GM12874 (cell line): ENCODE measurements at regions not wholly inside any gene's neighbourhood (a gene's known extent, or its start where the extent isn't known, plus 50 kb on each side); places are given as distances from the start of the nearest gene placed in this dataset.

Experiments
- TF ChIP-seq, protein P1 (sequence below): IDR thresholded peaks from 2 replicates; pipeline ENCODE4 v1.5.1; 2011; ENCODE audit warnings: low read depth, mild to moderate bottlenecking, control low read depth, low read length, moderate library complexity; ENCODE audit not compliant: insufficient read depth

DNA sequence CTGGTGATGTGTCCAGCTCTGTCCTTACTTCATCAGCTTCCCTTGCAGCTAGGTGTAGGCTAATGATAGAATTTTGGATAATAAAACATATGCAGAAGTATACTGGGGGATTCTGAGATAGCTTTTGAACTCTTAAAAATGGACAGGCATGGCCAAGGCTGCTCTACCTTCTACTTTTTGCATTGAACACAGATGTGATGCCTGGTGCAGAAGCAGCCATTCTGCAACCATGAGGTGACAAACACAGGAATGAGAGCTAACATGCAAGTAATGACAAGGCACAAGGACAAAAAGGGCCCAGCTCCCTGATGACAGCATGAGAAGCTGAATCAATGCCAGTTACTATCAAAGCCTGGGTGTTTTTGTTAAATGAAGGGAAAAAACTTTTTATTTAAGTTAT is 686.5 kb upstream of the AUTS2 start:
- TF ChIP-seq, protein P1, sequence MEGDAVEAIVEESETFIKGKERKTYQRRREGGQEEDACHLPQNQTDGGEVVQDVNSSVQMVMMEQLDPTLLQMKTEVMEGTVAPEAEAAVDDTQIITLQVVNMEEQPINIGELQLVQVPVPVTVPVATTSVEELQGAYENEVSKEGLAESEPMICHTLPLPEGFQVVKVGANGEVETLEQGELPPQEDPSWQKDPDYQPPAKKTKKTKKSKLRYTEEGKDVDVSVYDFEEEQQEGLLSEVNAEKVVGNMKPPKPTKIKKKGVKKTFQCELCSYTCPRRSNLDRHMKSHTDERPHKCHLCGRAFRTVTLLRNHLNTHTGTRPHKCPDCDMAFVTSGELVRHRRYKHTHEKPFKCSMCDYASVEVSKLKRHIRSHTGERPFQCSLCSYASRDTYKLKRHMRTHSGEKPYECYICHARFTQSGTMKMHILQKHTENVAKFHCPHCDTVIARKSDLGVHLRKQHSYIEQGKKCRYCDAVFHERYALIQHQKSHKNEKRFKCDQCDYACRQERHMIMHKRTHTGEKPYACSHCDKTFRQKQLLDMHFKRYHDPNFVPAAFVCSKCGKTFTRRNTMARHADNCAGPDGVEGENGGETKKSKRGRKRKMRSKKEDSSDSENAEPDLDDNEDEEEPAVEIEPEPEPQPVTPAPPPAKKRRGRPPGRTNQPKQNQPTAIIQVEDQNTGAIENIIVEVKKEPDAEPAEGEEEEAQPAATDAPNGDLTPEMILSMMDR, result no peak

DNA sequence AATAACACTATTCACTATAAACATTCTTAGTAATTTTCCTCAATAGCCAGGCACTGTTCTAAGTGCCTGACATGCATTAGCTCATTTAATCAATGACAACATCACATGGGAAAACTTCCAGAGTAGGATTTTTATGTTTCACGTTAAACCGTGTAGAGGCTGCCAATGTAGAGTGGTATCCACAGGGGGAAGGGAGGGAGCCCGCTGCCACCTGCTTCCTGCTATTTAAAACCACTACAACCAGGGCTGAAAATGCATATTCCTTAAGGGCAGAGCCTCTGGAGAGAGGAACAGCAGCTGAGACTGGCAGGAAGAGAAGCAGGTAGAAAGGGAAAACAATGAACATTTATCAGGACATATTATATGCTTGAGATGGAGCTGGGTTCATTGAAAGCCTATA is 684.3 kb upstream of the AUTS2 start:
- TF ChIP-seq, protein P1, result no peak

DNA sequence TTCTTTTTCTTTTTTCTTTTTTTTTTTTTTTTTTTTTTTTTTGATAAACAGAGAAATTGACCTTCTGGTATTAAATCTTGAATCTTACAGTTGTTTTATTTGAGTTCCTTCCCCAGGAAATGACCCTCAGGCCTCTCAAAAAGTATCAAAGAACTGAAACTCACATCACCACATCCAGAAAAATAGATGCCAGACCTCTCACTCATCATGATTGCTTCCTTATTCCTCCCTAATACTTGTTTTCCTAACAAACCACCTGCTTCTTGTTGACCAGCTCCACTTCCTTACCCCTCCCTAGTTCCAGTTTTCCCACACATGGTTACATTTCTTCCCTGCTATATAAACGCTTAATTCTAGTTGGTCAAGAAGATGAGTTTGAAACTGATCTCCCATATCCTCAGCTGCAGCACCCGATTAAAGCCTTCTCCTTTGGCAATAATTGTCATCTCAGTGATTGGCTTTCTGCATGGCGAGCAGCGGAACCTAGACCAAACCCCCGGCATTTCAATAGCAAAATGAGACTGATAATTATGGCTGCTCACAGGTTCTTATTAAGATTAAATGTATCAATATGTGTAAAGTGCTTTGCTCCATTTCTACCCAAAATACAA is 681.1 kb upstream of the AUTS2 start:
- TF ChIP-seq, protein P1, result no peak

DNA sequence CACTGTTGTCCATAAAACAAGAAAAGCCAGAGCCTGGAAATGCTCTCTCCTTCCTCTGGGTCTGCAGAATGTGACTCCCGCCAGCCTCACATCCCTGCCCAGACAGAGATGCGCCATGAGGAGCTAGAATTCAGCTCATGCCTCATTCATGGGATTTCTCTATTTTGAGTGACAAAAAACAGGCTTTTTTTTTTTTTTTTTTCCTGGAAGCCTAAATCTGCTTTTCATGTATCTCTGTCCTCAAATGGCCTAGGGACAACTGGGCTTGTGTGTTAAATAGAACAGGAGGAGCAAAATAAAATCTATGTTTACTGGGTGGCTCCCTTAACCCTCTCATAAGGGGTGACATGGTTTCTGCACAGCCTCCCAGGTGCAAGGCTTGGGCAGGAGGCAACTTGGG is 679.7 kb upstream of the AUTS2 start:
- TF ChIP-seq, protein P1, result no peak

DNA sequence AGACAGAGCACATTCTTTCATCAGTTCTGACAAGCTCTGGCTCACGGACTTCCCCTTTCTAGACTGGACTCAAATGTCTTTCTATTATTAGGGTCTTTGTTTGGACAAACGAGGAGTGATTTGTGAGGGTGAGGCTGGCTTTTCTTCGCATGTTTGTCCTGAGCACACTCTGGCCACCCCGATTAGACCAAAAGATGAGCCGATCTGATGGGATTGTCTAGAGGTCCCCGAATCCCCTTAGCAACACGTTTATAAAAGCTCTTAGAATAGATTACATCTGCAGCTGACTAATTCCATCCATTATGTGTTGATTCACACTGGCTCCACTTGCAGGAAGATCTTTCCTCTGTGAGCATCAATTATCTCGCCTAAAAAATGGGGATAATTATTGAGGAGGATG is 675.4 kb upstream of the AUTS2 start:
- TF ChIP-seq, protein P1, result no peak

DNA sequence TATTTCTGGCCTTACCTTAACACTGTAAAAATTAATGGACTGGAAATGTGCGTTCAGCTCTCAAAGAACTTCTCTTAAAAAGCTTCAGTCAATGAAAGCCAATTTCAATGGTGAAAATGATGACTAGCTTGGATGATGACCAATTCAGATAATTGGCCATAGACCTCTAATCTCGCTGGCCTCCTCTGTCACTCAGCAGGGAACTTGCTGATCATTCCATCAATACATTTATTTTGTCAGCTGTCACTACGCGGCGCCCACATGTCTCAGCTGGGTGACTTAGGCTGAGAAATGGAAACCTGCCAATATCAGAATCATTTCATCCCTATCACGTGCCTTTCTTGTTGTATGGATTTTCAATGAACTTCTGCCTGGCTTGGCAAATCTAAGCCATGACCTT is 673.0 kb upstream of the AUTS2 start:
- TF ChIP-seq, protein P1, result no peak

DNA sequence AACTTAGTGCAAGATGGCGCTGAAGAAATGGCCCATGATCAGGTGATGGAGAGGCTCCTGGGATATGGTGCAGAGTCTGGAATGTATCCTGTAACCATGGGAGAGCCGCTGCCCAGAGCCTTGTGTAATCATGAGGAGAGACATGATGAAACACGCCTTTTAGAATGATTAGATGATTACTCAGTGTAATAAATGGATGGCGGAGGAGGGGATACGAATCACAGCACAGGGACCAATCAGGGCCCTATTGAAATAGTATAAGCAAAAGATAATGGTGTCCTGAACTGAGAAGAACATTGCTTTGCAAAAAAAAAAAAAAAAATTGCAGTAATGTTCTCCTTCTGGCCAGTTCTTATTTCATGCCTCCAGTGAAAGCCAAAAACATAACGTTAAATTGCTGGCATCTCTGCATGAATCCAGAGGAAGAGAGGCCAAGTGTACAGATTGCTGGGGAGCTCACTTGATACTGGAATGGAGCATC is 668.5 kb upstream of the AUTS2 start:
- TF ChIP-seq, protein P1, result no peak

DNA sequence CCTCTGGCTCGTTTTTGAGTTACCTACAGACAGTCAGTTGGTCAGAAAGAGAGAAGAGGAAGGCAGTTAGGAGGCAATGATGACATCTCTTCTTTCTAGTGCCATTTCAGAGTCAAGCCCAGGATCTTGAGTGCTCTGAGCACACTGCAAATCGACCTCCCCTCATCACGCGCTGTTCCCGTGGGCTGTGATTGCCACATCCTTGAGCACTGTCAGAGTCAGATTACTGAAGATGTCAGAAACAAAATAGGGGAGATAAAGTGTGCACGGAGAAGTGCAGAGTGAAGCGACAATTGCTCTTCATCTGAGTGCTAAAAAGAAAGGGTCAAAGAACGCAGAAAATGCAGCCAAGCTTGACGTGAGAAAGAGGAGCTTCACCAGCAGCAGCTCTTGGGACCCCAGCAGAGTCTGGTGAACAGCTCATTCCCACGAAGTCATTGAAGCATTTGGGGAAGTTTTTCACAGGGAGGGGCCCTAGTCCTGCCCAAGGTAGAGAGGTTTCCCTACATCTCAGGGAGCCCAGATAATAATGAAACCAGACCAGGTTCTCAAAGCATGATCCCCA is 661.7 kb upstream of the AUTS2 start:
- TF ChIP-seq, protein P1, result no peak
